T-helper 9 cell (primary cell): ENCODE measurements at regions not wholly inside any gene's neighbourhood (a gene's known extent, or its start where the extent isn't known, plus 50 kb on each side); places are given as distances from the start of the nearest gene placed in this dataset.
A peak's percentile ranks its signal among the peaks of the same experiment; 100 is the strongest.
"Not testable (repeated sequence)": the region's sequence is repeated elsewhere in the genome, so short reads cannot be mapped to it uniquely, and the experiment has no call there.

Experiments used
- DNase-seq: peaks from one replicate; pipeline ENCODE4 v3.0.0-alpha.2; 2020

GRCh38 chr2:84373391-84373790, 85.7 kb downstream of the SUCLG1 start:
- no peak for DNase-seq

- no peak for DNase-seq
Observed at GRCh38 chr2:84362541-84362940, 96.5 kb downstream of the SUCLG1 start.

- DNase-seq: no peak
Observed at GRCh38 chr2:84338069-84338468, 121.0 kb downstream of the SUCLG1 start.

- DNase-seq: no peak
Observed at GRCh38 chr2:84327645-84328249, 131.3 kb downstream of the SUCLG1 start.

GRCh38 chr2:84326831-84327432, 132.1 kb downstream of the SUCLG1 start:
- DNase-seq: no peak

GRCh38 chr2:84323890-84324289, 135.2 kb downstream of the SUCLG1 start:
- DNase-seq: no peak

- no peak for DNase-seq
Observed at GRCh38 chr2:84320940-84321339, 138.1 kb downstream of the SUCLG1 start.

GRCh38 chr2:84319581-84319980, 139.5 kb downstream of the SUCLG1 start:
- DNase-seq: no peak

GRCh38 chr2:84317135-84317534, 141.9 kb downstream of the SUCLG1 start:
- DNase-seq: no peak

GRCh38 chr2:84314901-84315330, 144.2 kb downstream of the SUCLG1 start:
- DNase-seq: peak; percentile 64

GRCh38 chr2:84314250-84314649, 144.8 kb downstream of the SUCLG1 start:
- no peak for DNase-seq

GRCh38 chr2:84309281-84309680, 149.8 kb downstream of the SUCLG1 start:
- no peak for DNase-seq

GRCh38 chr2:84306361-84306760, 152.7 kb downstream of the SUCLG1 start:
- DNase-seq: no peak

GRCh38 chr2:84302513-84303412, 156.3 kb downstream of the SUCLG1 start:
- peak; percentile 2 for DNase-seq

- no peak for DNase-seq
Observed at GRCh38 chr2:84301717-84302116, 157.4 kb downstream of the SUCLG1 start.

GRCh38 chr2:84300696-84301029, 158.4 kb downstream of the SUCLG1 start:
- DNase-seq: no peak

- DNase-seq: not testable (repeated sequence)
Observed at GRCh38 chr2:84300001-84300695, 158.9 kb downstream of the SUCLG1 start.

GRCh38 chr2:84299211-84299775, 159.8 kb downstream of the SUCLG1 start:
- DNase-seq: no peak

- no peak for DNase-seq
Observed at GRCh38 chr2:84297155-84297554, 161.9 kb downstream of the SUCLG1 start.

GRCh38 chr2:84293791-84294380, 165.2 kb downstream of the SUCLG1 start:
- DNase-seq: no peak

GRCh38 chr2:84292545-84292944, 166.5 kb downstream of the SUCLG1 start:
- DNase-seq: no peak

GRCh38 chr2:84290537-84290936, 168.5 kb downstream of the SUCLG1 start:
- DNase-seq: no peak

GRCh38 chr2:84288293-84288692, 170.8 kb downstream of the SUCLG1 start:
- DNase-seq: no peak
